GM19468 (cell line): ENCODE measurements at regions not wholly inside any gene's neighbourhood (a gene's known extent, or its start where the extent isn't known, plus 50 kb on each side); places are given as distances from the start of the nearest gene placed in this dataset.
A peak's percentile ranks its signal among the peaks of the same experiment; 100 is the strongest.
"Not testable (repeated sequence)": the region's sequence is repeated elsewhere in the genome, so short reads cannot be mapped to it uniquely, and the experiment has no call there.

Experiments
- ATAC-seq: cut with Tn5 transposase; IDR thresholded peaks from one replicate; pipeline ENCODE4 v1.9.1; 2021; ENCODE audit warnings: mild to moderate bottlenecking, moderate library complexity, moderate number of reproducible peaks; ENCODE audit not compliant: unreplicated experiment; ENCODE audit errors: extremely low read depth

- no peak for ATAC-seq
These were observed 236.0 kb downstream of the TOMM20 start for GRCh38 chr1:234892642-234893041.

- ATAC-seq, result no peak
These were observed 237.2 kb downstream of the TOMM20 start for GRCh38 chr1:234891427-234891826.

GRCh38 chr1:234889643-234890042 lies 239.0 kb downstream of the TOMM20 start:
- ATAC-seq, result no peak

GRCh38 chr1:234888247-234888646 lies 240.4 kb downstream of the TOMM20 start:
- not testable (repeated sequence) for ATAC-seq

- no peak for ATAC-seq
These were observed 241.4 kb downstream of the TOMM20 start for GRCh38 chr1:234887016-234887900.

GRCh38 chr1:234886081-234886984 lies 242.3 kb downstream of the TOMM20 start:
- ATAC-seq, result no peak

GRCh38 chr1:234885601-234886000 lies 243.0 kb downstream of the TOMM20 start:
- ATAC-seq, result no peak

- ATAC-seq, result no peak
These were observed 243.9 kb downstream of the TOMM20 start for GRCh38 chr1:234884701-234885100.

GRCh38 chr1:234884006-234884405 lies 244.6 kb downstream of the TOMM20 start:
- no peak for ATAC-seq

GRCh38 chr1:234882898-234883297 lies 245.7 kb downstream of the TOMM20 start:
- ATAC-seq, result no peak

- peak; percentile 69 for ATAC-seq
These were observed 246.5 kb downstream of the TOMM20 start for GRCh38 chr1:234881893-234882771.

GRCh38 chr1:234879147-234880080 lies 249.2 kb downstream of the TOMM20 start:
- no peak for ATAC-seq

- no peak for ATAC-seq
These were observed 250.3 kb downstream of the TOMM20 start for GRCh38 chr1:234878288-234878687.

- no peak for ATAC-seq
These were observed 250.9 kb downstream of the TOMM20 start for GRCh38 chr1:234877761-234878160.

GRCh38 chr1:234875953-234876855 lies 252.4 kb downstream of the TOMM20 start:
- no peak for ATAC-seq

- ATAC-seq, result no peak
These were observed 253.2 kb downstream of the TOMM20 start for GRCh38 chr1:234875328-234875952.
